ENCODE measurements at regions not wholly inside any gene's neighbourhood (a gene's known extent, or its start where the extent isn't known, plus 50 kb on each side); places are given as distances from the start of the nearest gene placed in this dataset.
"Not testable (repeated sequence)": the region's sequence is repeated elsewhere in the genome, so short reads cannot be mapped to it uniquely, and the experiment has no call there.

DNA sequence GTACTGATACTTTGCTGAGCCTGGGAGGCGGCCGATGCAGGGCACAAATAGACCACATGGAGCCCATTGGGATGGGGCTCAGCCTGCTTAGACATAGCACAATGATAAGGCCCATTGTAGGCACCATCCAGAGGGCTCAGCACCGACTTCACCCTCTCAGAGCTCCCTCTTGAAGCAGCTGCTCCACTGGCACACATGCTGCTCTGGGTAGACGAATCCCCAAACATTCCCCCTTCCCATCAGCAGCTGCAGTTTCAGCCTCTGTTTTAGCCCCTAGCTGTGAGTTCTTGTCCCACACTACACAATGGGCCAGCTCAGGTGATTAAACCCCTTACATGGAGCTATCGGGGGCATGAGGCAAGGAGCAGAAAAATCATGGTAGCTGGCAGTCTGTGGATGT lies 174.1 kb downstream of the RGS9 start:
- Mint-ChIP-seq H3K36me3 (ENCODE audit: low read depth) (no peaks in the 10 kb centered on the region), H3K9me3 (ENCODE audit: insufficient read depth) (no peaks in the 10 kb centered on the region), H3K4me3 (no peak overlapping the region), H3K4me1 (ENCODE audit: low read depth) (peaks cover 9% of the 10 kb centered on the region), H3K27me3 (ENCODE audit: low read depth) (peaks cover 58% of the 10 kb centered on the region), H3K27ac (no peak overlapping the region)
- CTCF ChIA-PET = no interaction called here
- DNase-seq (no peak), ATAC-seq (no peak)
- POLR2A ChIA-PET = no interaction called here

GRCh38 chr17:65307961-65308316 lies 170.8 kb downstream of the RGS9 start:
- Mint-ChIP-seq H3K27ac (no peak overlapping the region), H3K27me3 (ENCODE audit: low read depth) (peaks cover 46% of the 10 kb centered on the region), H3K4me3 (no peak overlapping the region), H3K9me3 (ENCODE audit: insufficient read depth) (no peaks in the 10 kb centered on the region), H3K36me3 (ENCODE audit: low read depth) (no peaks in the 10 kb centered on the region), H3K4me1 (ENCODE audit: low read depth) (no peaks in the 10 kb centered on the region)
- ChIA-PET POLR2A (no interaction called here), CTCF (no interaction called here)
- DNase-seq (no peak), ATAC-seq (no peak)

- ChIA-PET CTCF (no interaction called here), POLR2A (no interaction called here)
- no peak for DNase-seq
- Mint-ChIP-seq H3K9me3 (ENCODE audit: insufficient read depth) (no peaks in the 10 kb centered on the region), H3K4me1 (ENCODE audit: low read depth) (no peaks in the 10 kb centered on the region), H3K27me3 (ENCODE audit: low read depth) (peaks cover 44% of the 10 kb centered on the region), H3K4me3 (no peak overlapping the region), H3K36me3 (ENCODE audit: low read depth) (no peaks in the 10 kb centered on the region), H3K27ac (no peak overlapping the region)
- ATAC-seq = no peak
Observed at GRCh38 chr17:65307081-65307960, 170.2 kb downstream of the RGS9 start.

GRCh38 chr17:65305778-65306177 lies 168.6 kb downstream of the RGS9 start:
- Mint-ChIP-seq H3K4me3 (no peak overlapping the region), H3K27ac (no peak overlapping the region), H3K36me3 (ENCODE audit: low read depth) (no peaks in the 10 kb centered on the region), H3K4me1 (ENCODE audit: low read depth) (no peaks in the 10 kb centered on the region), H3K9me3 (ENCODE audit: insufficient read depth) (no peaks in the 10 kb centered on the region), H3K27me3 (ENCODE audit: low read depth) (peaks cover 35% of the 10 kb centered on the region)
- ChIA-PET POLR2A (no interaction called here), CTCF (interaction anchor here (1.2 to 1.4 kb wide), 2 partner anchors 8 to 11 kb away, joined by 3 to 5 read pairs; no protein-coding TSS in a partner anchor)
- ATAC-seq (no peak), DNase-seq (no peak)

- Mint-ChIP-seq H3K4me1 (ENCODE audit: low read depth) (no peaks in the 10 kb centered on the region), H3K36me3 (ENCODE audit: low read depth) (no peaks in the 10 kb centered on the region), H3K27ac (no peak overlapping the region), H3K27me3 (ENCODE audit: low read depth) (peaks cover 31% of the 10 kb centered on the region), H3K4me3 (no peak overlapping the region), H3K9me3 (ENCODE audit: insufficient read depth) (no peaks in the 10 kb centered on the region)
- ChIA-PET CTCF (interaction anchor here (1.4 kb wide), 1 partner anchor 7 kb away, joined by 3 read pairs; no protein-coding TSS in a partner anchor), POLR2A (no interaction called here)
- no peak for ATAC-seq
- DNase-seq = no peak
Observed at GRCh38 chr17:65305116-65305515, 167.9 kb downstream of the RGS9 start.

DNA sequence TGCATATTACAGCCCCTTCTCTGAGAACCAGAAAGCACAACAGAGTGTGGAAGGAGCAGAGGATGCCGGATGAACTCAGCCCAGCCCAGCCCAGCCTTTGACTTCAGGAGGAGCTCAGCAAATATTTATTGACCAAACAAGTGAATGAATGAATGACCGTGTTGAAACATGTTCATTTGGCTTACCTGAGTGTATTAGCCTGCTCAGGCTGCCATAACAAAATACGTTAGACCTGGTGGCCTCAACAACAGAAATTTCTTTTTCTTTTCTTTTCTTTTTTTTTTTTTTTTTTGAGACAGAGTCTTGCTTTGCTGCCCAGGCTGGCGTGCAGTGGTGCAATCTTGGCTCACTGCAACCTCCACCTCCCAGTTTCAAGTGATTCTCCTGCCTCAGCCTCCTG lies 164.7 kb downstream of the RGS9 start:
- ATAC-seq; H3K4me1 Mint-ChIP-seq (ENCODE audit: low read depth); H3K4me3 Mint-ChIP-seq; DNase-seq; H3K9me3 Mint-ChIP-seq (ENCODE audit: insufficient read depth); POLR2A ChIA-PET; H3K27ac Mint-ChIP-seq; H3K36me3 Mint-ChIP-seq (ENCODE audit: low read depth): not testable (repeated sequence)
- CTCF ChIA-PET = interaction anchor here (1.6 kb wide), 1 partner anchor 7 kb away, joined by 8 read pairs; no protein-coding TSS in a partner anchor
- H3K27me3 Mint-ChIP-seq (ENCODE audit: low read depth) = peaks cover 21% of the 10 kb centered on the region

DNA sequence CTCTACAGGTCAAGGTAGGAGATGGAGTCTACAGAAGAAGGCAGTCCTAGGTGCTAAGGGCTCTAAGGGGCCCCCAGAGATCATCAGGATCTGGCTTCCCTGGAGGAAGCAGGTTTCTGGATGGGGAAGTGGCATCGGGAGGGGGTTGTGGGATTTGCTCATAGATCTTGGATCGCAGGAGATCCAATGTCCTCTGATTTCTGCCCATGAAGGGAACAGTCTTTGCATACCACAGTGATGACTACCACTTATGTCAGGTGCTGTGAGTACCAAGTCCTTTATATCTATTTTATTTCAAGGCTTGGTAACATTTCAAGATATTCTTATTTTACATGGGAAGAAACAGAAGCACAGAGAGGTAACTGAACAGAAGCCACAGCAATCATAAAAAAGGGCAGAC lies 164.0 kb downstream of the RGS9 start:
- peaks cover 4% of the 10 kb centered on the region for H3K4me1 Mint-ChIP-seq (ENCODE audit: low read depth)
- DNase-seq (no peak), ATAC-seq (no peak)
- ChIA-PET POLR2A (no interaction called here), CTCF (no interaction called here)
- no peak overlapping the region for H3K4me3 Mint-ChIP-seq
- peaks cover 14% of the 10 kb centered on the region for H3K27me3 Mint-ChIP-seq (ENCODE audit: low read depth)
- H3K36me3 Mint-ChIP-seq (ENCODE audit: low read depth) = no peaks in the 10 kb centered on the region
- no peak overlapping the region for H3K27ac Mint-ChIP-seq
- H3K9me3 Mint-ChIP-seq (ENCODE audit: insufficient read depth) = no peaks in the 10 kb centered on the region

DNA sequence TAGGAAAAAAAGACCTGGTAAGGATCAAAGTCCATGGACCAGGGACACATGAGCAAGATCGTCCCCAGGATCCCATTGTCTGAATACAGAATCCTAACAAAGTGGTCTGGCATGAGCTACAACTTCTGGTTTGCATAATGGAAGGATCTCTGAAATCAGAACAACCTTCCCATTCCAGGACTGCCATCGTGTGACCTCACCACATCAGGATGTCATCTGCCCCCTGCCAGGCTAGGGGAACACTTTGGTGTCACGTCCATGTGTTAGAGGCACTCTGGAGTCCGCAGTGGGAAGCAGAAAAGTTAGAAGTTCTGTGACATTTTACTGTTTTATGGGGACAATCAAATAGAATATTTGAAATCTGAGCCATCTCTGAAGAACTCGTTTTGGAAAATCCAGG lies 160.7 kb downstream of the RGS9 start:
- H3K4me1 Mint-ChIP-seq (ENCODE audit: low read depth) = peaks cover 8% of the 10 kb centered on the region
- ChIA-PET CTCF (interaction anchor here (1.3 kb wide), 1 partner anchor 8 kb away, joined by 3 read pairs; no protein-coding TSS in a partner anchor), POLR2A (no interaction called here)
- H3K27ac Mint-ChIP-seq = no peak overlapping the region
- H3K9me3 Mint-ChIP-seq (ENCODE audit: insufficient read depth) = no peaks in the 10 kb centered on the region
- no peaks in the 10 kb centered on the region for H3K36me3 Mint-ChIP-seq (ENCODE audit: low read depth)
- no peak for DNase-seq
- ATAC-seq = no peak
- H3K27me3 Mint-ChIP-seq (ENCODE audit: low read depth) = peaks cover 11% of the 10 kb centered on the region
- H3K4me3 Mint-ChIP-seq = no peak overlapping the region

DNA sequence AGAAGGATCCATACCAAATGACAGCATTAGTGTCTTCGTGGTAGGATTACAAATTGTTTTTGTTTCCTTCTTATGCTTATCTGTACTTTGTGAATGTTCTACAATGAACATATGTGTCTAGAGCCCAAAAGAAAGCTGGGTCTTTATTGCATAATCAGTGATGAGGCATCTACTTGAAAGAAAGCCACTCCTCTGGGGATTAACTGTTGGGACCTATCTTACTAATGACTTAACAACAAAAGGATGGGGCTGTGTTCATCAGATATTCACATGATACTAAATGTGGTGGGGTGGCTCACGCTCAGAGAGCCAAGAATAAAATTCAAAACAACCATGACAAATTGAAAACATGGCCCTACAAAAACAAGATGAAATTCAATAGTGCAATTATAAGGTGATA lies 160.2 kb downstream of the RGS9 start:
- H3K9me3 Mint-ChIP-seq (ENCODE audit: insufficient read depth) = no peaks in the 10 kb centered on the region
- CTCF ChIA-PET = interaction anchor here (1.3 kb wide), 1 partner anchor 9 kb away, joined by 3 read pairs; no protein-coding TSS in a partner anchor
- POLR2A ChIA-PET = no interaction called here

GRCh38 chr17:65294181-65294719 lies 157.1 kb downstream of the RGS9 start:
- POLR2A ChIA-PET = interaction anchor here (0.6 kb wide), 1 partner anchor 530 kb away, joined by 3 read pairs; no protein-coding TSS in a partner anchor

More for the DNA sequence above, 160.2 kb downstream of the RGS9 start:
- Mint-ChIP-seq H3K27ac (no peak overlapping the region), H3K36me3 (ENCODE audit: low read depth) (no peaks in the 10 kb centered on the region), H3K27me3 (ENCODE audit: low read depth) (peaks cover 12% of the 10 kb centered on the region), H3K4me1 (ENCODE audit: low read depth) (peaks cover 11% of the 10 kb centered on the region), H3K4me3 (no peak overlapping the region)
- DNase-seq = no peak
- no peak for ATAC-seq

GRCh38 chr17:65293584-65294180 lies 156.5 kb downstream of the RGS9 start:
- POLR2A ChIA-PET = no interaction called here
- H3K9me3 Mint-ChIP-seq (ENCODE audit: insufficient read depth) = no peaks in the 10 kb centered on the region
- peaks cover 7% of the 10 kb centered on the region for H3K27me3 Mint-ChIP-seq (ENCODE audit: low read depth)
- H3K4me1 Mint-ChIP-seq (ENCODE audit: low read depth) = peaks cover 14% of the 10 kb centered on the region
- no peak for DNase-seq
- no peak overlapping the region for H3K27ac Mint-ChIP-seq
- ATAC-seq = no peak
- H3K4me3 Mint-ChIP-seq = no peak overlapping the region
- no peaks in the 10 kb centered on the region for H3K36me3 Mint-ChIP-seq (ENCODE audit: low read depth)
- CTCF ChIA-PET = interaction anchor here (0.8 to 4.3 kb wide), 18 partner anchors 9 to 872 kb away, joined by 3 to 41 read pairs (median 4); no protein-coding TSS in a partner anchor

More at GRCh38 chr17:65294181-65294719, 157.1 kb downstream of the RGS9 start:
- Mint-ChIP-seq H3K4me1 (ENCODE audit: low read depth) (peaks cover 14% of the 10 kb centered on the region), H3K9me3 (ENCODE audit: insufficient read depth) (no peaks in the 10 kb centered on the region), H3K36me3 (ENCODE audit: low read depth) (no peaks in the 10 kb centered on the region), H3K27me3 (ENCODE audit: low read depth) (peaks cover 7% of the 10 kb centered on the region), H3K4me3 (no peak overlapping the region), H3K27ac (no peak overlapping the region)
- DNase-seq (peak; percentile 73), ATAC-seq (peak; percentile 89)
- CTCF ChIA-PET = interaction anchor here (0.6 to 4.3 kb wide), 36 partner anchors 8 to 873 kb away, joined by 3 to 41 read pairs (median 3); no protein-coding TSS in a partner anchor

- Mint-ChIP-seq H3K9me3 (ENCODE audit: insufficient read depth) (no peaks in the 10 kb centered on the region), H3K4me1 (ENCODE audit: low read depth) (peaks cover 10% of the 10 kb centered on the region), H3K27me3 (ENCODE audit: low read depth) (peaks cover 10% of the 10 kb centered on the region), H3K27ac (no peak overlapping the region), H3K36me3 (ENCODE audit: low read depth) (no peaks in the 10 kb centered on the region), H3K4me3 (no peak overlapping the region)
- DNase-seq (peak; percentile 24), ATAC-seq (no peak)
- ChIA-PET CTCF (interaction anchor here (1.2 to 4.3 kb wide), 3 partner anchors 8 to 265 kb away, joined by 3 to 41 read pairs (median 10); no protein-coding TSS in a partner anchor), POLR2A (no interaction called here)
Observed at GRCh38 chr17:65292430-65292829, 155.3 kb downstream of the RGS9 start.
